ENCODE measurements at regions not wholly inside any gene's neighbourhood (a gene's known extent, or its start where the extent isn't known, plus 50 kb on each side); places are given as distances from the start of the nearest gene placed in this dataset.

GRCh38 chr16:47971225-47971624 lies 184.6 kb downstream of the ABCC12 start:
- TF ChIP-seq POLR2AphosphoS5 (IDR thresholded peaks at IDR 0.05; ENCODE audit: low read depth) (no peak), ZNF331 (CRISPR knock-in tag; IDR thresholded peaks at IDR 0.05; ENCODE audit: low read depth) (no peak), EZH2 (IDR thresholded peaks at IDR 0.05; ENCODE audit: low read depth, unreplicated experiment) (no peak), REST (IDR thresholded peaks at IDR 0.05; ENCODE audit: unreplicated experiment) (no peak), NANOG (IDR thresholded peaks at IDR 0.05; ENCODE audit: borderline replicate concordance) (no peak), EZH2phosphoT487 (IDR thresholded peaks at IDR 0.05; ENCODE audit: unreplicated experiment) (no peak)
- TF ChIP-seq, protein P1, sequence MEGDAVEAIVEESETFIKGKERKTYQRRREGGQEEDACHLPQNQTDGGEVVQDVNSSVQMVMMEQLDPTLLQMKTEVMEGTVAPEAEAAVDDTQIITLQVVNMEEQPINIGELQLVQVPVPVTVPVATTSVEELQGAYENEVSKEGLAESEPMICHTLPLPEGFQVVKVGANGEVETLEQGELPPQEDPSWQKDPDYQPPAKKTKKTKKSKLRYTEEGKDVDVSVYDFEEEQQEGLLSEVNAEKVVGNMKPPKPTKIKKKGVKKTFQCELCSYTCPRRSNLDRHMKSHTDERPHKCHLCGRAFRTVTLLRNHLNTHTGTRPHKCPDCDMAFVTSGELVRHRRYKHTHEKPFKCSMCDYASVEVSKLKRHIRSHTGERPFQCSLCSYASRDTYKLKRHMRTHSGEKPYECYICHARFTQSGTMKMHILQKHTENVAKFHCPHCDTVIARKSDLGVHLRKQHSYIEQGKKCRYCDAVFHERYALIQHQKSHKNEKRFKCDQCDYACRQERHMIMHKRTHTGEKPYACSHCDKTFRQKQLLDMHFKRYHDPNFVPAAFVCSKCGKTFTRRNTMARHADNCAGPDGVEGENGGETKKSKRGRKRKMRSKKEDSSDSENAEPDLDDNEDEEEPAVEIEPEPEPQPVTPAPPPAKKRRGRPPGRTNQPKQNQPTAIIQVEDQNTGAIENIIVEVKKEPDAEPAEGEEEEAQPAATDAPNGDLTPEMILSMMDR (conservative IDR thresholded peaks at IDR 0.05; ENCODE audit: low read depth in 2 of 2) = no peak
